IMR-90 (cell line): ENCODE measurements at regions not wholly inside any gene's neighbourhood (a gene's known extent, or its start where the extent isn't known, plus 50 kb on each side); places are given as distances from the start of the nearest gene placed in this dataset.

Experiments used
- ATAC-seq: fragments of 200-7000 bp; cut with Tn5 transposase; 2 replicates; pipeline ENCODE4 v1.9.1; 2020; ENCODE audit warnings: low read depth, mild to moderate bottlenecking, moderate library complexity
- BruUV-seq: library from RNA; stranded (reverse); fragments of 400-500 nt; replicated peaks from 2 replicates; lab custom pipeline; 2021; lab: Mats Ljungman, UMichigan
- CTCF ChIA-PET: fragments of 300-600 bp; formaldehyde crosslinking; extraction: SDS; loops from one replicate; lab custom pipeline; 2021; ENCODE audit warnings: antibody characterized with exemption; lab: Yijun Ruan, JAX
- POLR2A ChIA-PET: fragments of 300-600 bp; sonication (Branson Sonifier 250); formaldehyde crosslinking; loops from one replicate; lab custom pipeline; 2022; ENCODE audit warnings: antibody characterized with exemption; ENCODE audit not compliant: unreplicated experiment; lab: Charles Lee
- DNase-seq: peaks from one replicate; pipeline ENCODE4 v3.0.0; 2013
- H2AFZ ChIP-seq: replicated peaks from 2 replicates; pipeline ENCODE3; 2013; ENCODE audit warnings: low read length, mild to moderate bottlenecking; ENCODE audit not compliant: poor library complexity
- H2AK5ac ChIP-seq: 2 replicates; pipeline ENCODE4 v1.6.1; 2013; ENCODE audit warnings: low read depth, low read length, inconsistent platforms
- H2AK9ac ChIP-seq: replicated peaks from 2 replicates; pipeline ENCODE3; 2013; ENCODE audit warnings: mild to moderate bottlenecking, low read depth, low read length, moderate library complexity; ENCODE audit not compliant: poor library complexity
- H2BK120ac ChIP-seq: 2 replicates; pipeline ENCODE4 v1.6.1; 2013; ENCODE audit warnings: low read depth, low read length, inconsistent platforms
- H2BK15ac ChIP-seq: 3 replicates; pipeline ENCODE4 v1.6.1; 2013; ENCODE audit warnings: low read depth, low read length, inconsistent platforms
- H2BK20ac ChIP-seq: 2 replicates; pipeline ENCODE4 v1.6.1; 2013; ENCODE audit warnings: low read depth, mild to moderate bottlenecking, inconsistent platforms, low read length, moderate library complexity
- H2BK5ac ChIP-seq: 2 replicates; pipeline ENCODE4 v1.6.1; 2013; ENCODE audit warnings: mild to moderate bottlenecking, low read depth, low read length, inconsistent platforms; ENCODE audit not compliant: poor library complexity, severe bottlenecking
- H3K14ac ChIP-seq: replicated peaks from 2 replicates; pipeline ENCODE4 v1.6.1; 2013; ENCODE audit warnings: low read depth, low read length, inconsistent platforms
- H3K18ac ChIP-seq: 2 replicates; pipeline ENCODE4 v1.6.1; 2013; ENCODE audit warnings: low read depth, low read length, control low read depth
- H3K23ac ChIP-seq: 2 replicates; pipeline ENCODE4 v1.6.1; 2013; ENCODE audit warnings: low read depth, low read length, inconsistent platforms
- H3K27ac ChIP-seq: 2 replicates; pipeline ENCODE4 v1.5.1; 2013; ENCODE audit warnings: mild to moderate bottlenecking, control low read depth, low read length; ENCODE audit not compliant: insufficient read depth
- H3K27me3 ChIP-seq: 2 replicates; pipeline ENCODE4 v1.6.1; 2013; ENCODE audit warnings: low read length; ENCODE audit not compliant: control insufficient read depth, insufficient read depth
- H3K36me3 ChIP-seq: 2 replicates; pipeline ENCODE4 v1.6.1; 2013; ENCODE audit warnings: low read length, mixed read lengths; ENCODE audit not compliant: control insufficient read depth, insufficient read depth
- H3K4ac ChIP-seq: 2 replicates; pipeline ENCODE4 v1.6.1; 2013; ENCODE audit warnings: low read depth, low read length, inconsistent platforms
- H3K4me1 ChIP-seq: 2 replicates; pipeline ENCODE4 v1.6.1; 2013; ENCODE audit warnings: low read length, mixed read lengths; ENCODE audit not compliant: control insufficient read depth, insufficient read depth
- H3K4me2 ChIP-seq: 2 replicates; pipeline ENCODE4 v1.6.1; 2013; ENCODE audit warnings: low read depth, mild to moderate bottlenecking, control low read depth, low read length, moderate library complexity
- H3K4me3 ChIP-seq: 2 replicates; pipeline ENCODE4 v1.5.1; 2013; ENCODE audit warnings: low read depth, mild to moderate bottlenecking, control low read depth, low read length, moderate library complexity; ENCODE audit not compliant: insufficient read depth
- H3K56ac ChIP-seq: 2 replicates; pipeline ENCODE4 v1.6.1; 2013; ENCODE audit warnings: low read length, inconsistent platforms; ENCODE audit not compliant: insufficient read depth; ENCODE audit errors: extremely low read depth
- H3K79me1 ChIP-seq, 2 experiments: 2 replicates each; pipeline ENCODE4 v1.6.1; 2013; ENCODE audit warnings: low read length in 2 of 2, inconsistent platforms in 1 of 2, low read depth in 1 of 2
- H3K9ac ChIP-seq: 2 replicates; pipeline ENCODE4 v1.6.1; 2013; ENCODE audit warnings: low read depth, low read length, control low read depth
- H3K9me1 ChIP-seq: 2 replicates; pipeline ENCODE4 v1.6.1; 2013; ENCODE audit warnings: low read length, inconsistent platforms; ENCODE audit not compliant: insufficient read depth
- H3K9me3 ChIP-seq: 2 replicates; pipeline ENCODE4 v1.6.1; 2013; ENCODE audit warnings: low read length; ENCODE audit not compliant: control insufficient read depth, insufficient read depth
- H4K20me1 ChIP-seq: 2 replicates; pipeline ENCODE4 v1.6.1; 2013; ENCODE audit warnings: low read length, inconsistent platforms; ENCODE audit not compliant: insufficient read depth
- H4K5ac ChIP-seq: 2 replicates; pipeline ENCODE4 v1.6.1; 2013; ENCODE audit warnings: mild to moderate bottlenecking, low read depth, low read length, control low read depth
- H4K8ac ChIP-seq, 2 experiments: 2 replicates each; pipeline ENCODE4 v1.6.1; 2013; ENCODE audit warnings: low read depth in 2 of 2, low read length in 2 of 2, control low read depth in 1 of 2, inconsistent platforms in 1 of 2
- H4K91ac ChIP-seq: 2 replicates; pipeline ENCODE4 v1.6.1; 2013; ENCODE audit warnings: low read depth, low read length, inconsistent platforms; ENCODE audit not compliant: insufficient read depth
- BHLHE40 ChIP-seq: fragments of 150-350 bp; IDR thresholded peaks from 2 replicates; pipeline ENCODE4 v1.6.1; 2016; ENCODE audit warnings: mild to moderate bottlenecking, low read depth, low read length
- CTCF ChIP-seq: conservative IDR thresholded peaks from 2 replicates; pipeline ENCODE4 v1.5.1; 2012; ENCODE audit warnings: mild to moderate bottlenecking, low read depth, low read length, improper control_type of control experiment
- NFE2L2 ChIP-seq: fragments of 150-350 bp; IDR thresholded peaks from 2 replicates; pipeline ENCODE4 v1.6.1; 2016; ENCODE audit warnings: low read depth, mild to moderate bottlenecking, low read length
- WGBS, 2 experiments: methylation state at CpG; one replicate each; pipeline versions ENCODE4 v1.1.5 to v1.1.7; 2013; ENCODE audit warnings: missing lambda C conversion rate in 2 of 2; ENCODE audit not compliant: insufficient read length in 1 of 2; ENCODE audit errors: extremely low coverage in 2 of 2; 5-methylcytosine and 5-hydroxymethylcytosine counted together
- dilution Hi-C: fragments of 300-500 bp; cut with HindIII; formaldehyde crosslinking; loops from one replicate; pipeline ENCODE4 v1.14.3; 2018; ENCODE audit warnings: low sequenced_read_pairs; ENCODE audit not compliant: unreplicated experiment
- in situ Hi-C: fragments of 300-500 bp; cut with MboI; formaldehyde crosslinking; loops from 3 replicates; pipeline ENCODE4 v1.14.3; 2019; ENCODE audit warnings: low sequenced_read_pairs, inconsistent platforms, mixed read lengths
- intact Hi-C: fragments of 100-400 bp; cut with micrococcal nuclease; formaldehyde crosslinking; loops from 2 replicates; pipeline ENCODE4 v1.10.0; 2022

DNA sequence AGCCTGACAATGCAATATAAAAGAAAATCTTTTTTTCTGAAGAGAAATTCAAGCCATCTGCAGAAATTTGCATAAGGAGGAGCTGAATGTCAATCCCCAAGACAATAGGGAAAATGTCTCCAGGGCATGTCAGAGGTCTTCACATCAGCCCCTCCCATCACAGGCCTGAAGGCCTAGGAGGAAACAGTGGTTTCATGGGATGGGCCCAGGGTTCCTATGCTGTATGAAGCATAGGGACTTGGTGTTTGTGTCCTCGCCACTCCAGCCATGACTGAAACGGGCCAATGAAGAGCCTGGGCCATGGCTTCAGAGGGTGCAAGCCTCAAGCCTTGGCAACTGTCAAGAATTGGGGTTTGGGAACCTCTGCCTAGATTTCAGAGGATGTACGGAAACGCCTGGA lies 883.5 kb downstream of the UQCRFS1 start:
- in situ Hi-C loops = no loop called here
- H3K27ac ChIP-seq = no peak overlapping the region
- BruUV-seq = no TSS peak

More for the DNA sequence above, 883.5 kb downstream of the UQCRFS1 start:
- H3K4ac ChIP-seq = no peak overlapping the region
- CTCF ChIA-PET = no interaction called here
- intact Hi-C loops = no loop called here
- no peak overlapping the region for H3K56ac ChIP-seq
- H2BK5ac ChIP-seq = no peak overlapping the region
- no peak overlapping the region for H3K18ac ChIP-seq
- H4K8ac ChIP-seq = no peak overlapping the region
- H3K4me2 ChIP-seq = no peak overlapping the region
- no peak overlapping the region for H2AK5ac ChIP-seq
- no peaks in the 10 kb centered on the region for H3K9me1 ChIP-seq
- no peak overlapping the region for H3K4me3 ChIP-seq
- no peak for DNase-seq
- no peaks in the 10 kb centered on the region for H3K79me1 ChIP-seq
- POLR2A ChIA-PET = no interaction called here
- no peaks in the 10 kb centered on the region for H4K20me1 ChIP-seq
- no peak overlapping the region for H4K91ac ChIP-seq
- dilution Hi-C loops = no loop called here
- H3K9me3 ChIP-seq = peaks cover 9% of the 10 kb centered on the region
- no peak overlapping the region for H4K5ac ChIP-seq
- no peak overlapping the region for H3K9ac ChIP-seq
- H2BK15ac ChIP-seq = no peak overlapping the region
- H2AFZ ChIP-seq = no peak overlapping the region
- no peak overlapping the region for H3K14ac ChIP-seq
- WGBS, 2 experiments = no CpG with 5 or more reads among the region's 4 CpGs
- no peak overlapping the region for H3K23ac ChIP-seq
- H3K4me1 ChIP-seq = no peaks in the 10 kb centered on the region
- H2AK9ac ChIP-seq = no peak overlapping the region
- no peaks in the 10 kb centered on the region for H3K27me3 ChIP-seq
- H2BK20ac ChIP-seq = no peak overlapping the region
- no peak overlapping the region for H2BK120ac ChIP-seq
- ATAC-seq = no peak
- no peak for TF ChIP-seq NFE2L2
- no peak for TF ChIP-seq BHLHE40
- no peak for TF ChIP-seq CTCF
- no peaks in the 10 kb centered on the region for H3K36me3 ChIP-seq
